A673 (cell line): ENCODE measurements at regions not wholly inside any gene's neighbourhood (a gene's known extent, or its start where the extent isn't known, plus 50 kb on each side); places are given as distances from the start of the nearest gene placed in this dataset.

ENCODE experiments used
- BruUV-seq: library from RNA; stranded (reverse); fragments of 400-500 nt; replicated peaks from 2 replicates; lab custom pipeline; 2021; lab: Mats Ljungman, UMichigan
- CTCF ChIA-PET: fragments of 300-600 bp; sonication (Branson Sonifier 250); formaldehyde crosslinking; loops from one replicate; lab custom pipeline; 2022; ENCODE audit warnings: antibody characterized with exemption; lab: Charles Lee
- POLR2A ChIA-PET: fragments of 300-600 bp; sonication (Branson Sonifier 250); formaldehyde crosslinking; loops from one replicate; lab custom pipeline; 2022; ENCODE audit warnings: antibody characterized with exemption; ENCODE audit not compliant: low non-redundant PET; lab: Charles Lee
- DNase-seq: peaks from one replicate; pipeline ENCODE4 v3.0.0-alpha.2; 2015; ENCODE audit warnings: low spot score
- H3K27ac ChIP-seq: fragments of 200-600 bp; sonication (generic); 2 replicates; pipeline ENCODE4 v1.5.1; 2016; ENCODE audit warnings: mixed run types, low read depth, mild to moderate bottlenecking, mixed read lengths, antibody characterized with exemption, low read length; ENCODE audit not compliant: poor library complexity, severe bottlenecking
- H3K27me3 ChIP-seq: fragments of 200-600 bp; sonication (generic); replicated peaks from 2 replicates; pipeline ENCODE4 v1.6.1; 2017; ENCODE audit warnings: mixed run types, low read depth, mild to moderate bottlenecking, mixed read lengths, antibody characterized with exemption, low read length; ENCODE audit not compliant: insufficient read depth, poor library complexity
- H3K36me3 ChIP-seq: fragments of 200-600 bp; sonication (generic); 2 replicates; pipeline ENCODE4 v1.6.1; 2016; ENCODE audit warnings: mixed run types, mild to moderate bottlenecking, mixed read lengths, antibody characterized with exemption, low read length; ENCODE audit not compliant: insufficient read depth, poor library complexity, severe bottlenecking
- H3K4me1 ChIP-seq: fragments of 200-600 bp; sonication (generic); 2 replicates; pipeline ENCODE4 v1.6.1; 2017; ENCODE audit warnings: mixed run types, mild to moderate bottlenecking, mixed read lengths, antibody characterized with exemption, low read length; ENCODE audit not compliant: insufficient read depth, poor library complexity, severe bottlenecking
- H3K4me3 ChIP-seq: fragments of 200-600 bp; sonication (generic); 2 replicates; pipeline ENCODE4 v1.5.1; 2016; ENCODE audit warnings: low read depth, mixed run types, mild to moderate bottlenecking, mixed read lengths, low read length; ENCODE audit not compliant: poor library complexity, severe bottlenecking
- H3K9me3 ChIP-seq: fragments of 200-600 bp; sonication (generic); 2 replicates; pipeline ENCODE4 v1.6.1; 2016; ENCODE audit warnings: mixed run types, low read depth, mild to moderate bottlenecking, mixed read lengths, antibody characterized with exemption, low read length; ENCODE audit not compliant: poor library complexity, severe bottlenecking
- EZH2 ChIP-seq: fragments of 200-600 bp; sonication (generic); IDR thresholded peaks from 2 replicates; pipeline ENCODE4 v1.6.1; 2017; ENCODE audit warnings: borderline replicate concordance, low read depth, mild to moderate bottlenecking, mixed read lengths, antibody characterized with exemption, low read length; ENCODE audit not compliant: poor library complexity, severe bottlenecking
- intact Hi-C: fragments of 100-400 bp; cut with micrococcal nuclease; formaldehyde crosslinking; loops from one replicate; pipeline ENCODE4 v1.10.0; 2022; ENCODE audit not compliant: unreplicated experiment
- TF ChIP-seq, protein P1 (sequence below): fragments of 300-800, 200-600 bp; sonication (generic); conservative IDR thresholded peaks from 2 replicates; pipeline ENCODE4 v1.5.1; 2017; ENCODE audit warnings: low read depth, mild to moderate bottlenecking, antibody characterized with exemption, low read length, moderate library complexity, mixed read lengths

DNA sequence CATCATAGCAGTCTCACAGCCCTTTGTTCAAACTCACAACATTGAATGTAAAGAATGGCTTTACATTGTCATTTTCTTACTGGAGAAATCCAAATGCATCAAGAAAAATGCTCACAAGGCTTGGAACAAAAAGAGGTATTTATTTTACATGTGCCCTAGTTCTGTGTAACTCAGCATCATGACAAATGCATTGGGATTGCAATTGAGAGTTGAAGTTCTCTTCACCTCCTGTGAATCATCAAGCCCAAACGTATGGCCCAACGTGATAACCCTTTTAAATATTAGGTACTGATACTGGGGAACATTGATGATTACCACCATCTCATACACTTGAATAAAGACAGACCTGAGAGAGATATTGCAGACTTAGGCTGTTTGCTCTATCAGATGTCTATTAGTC is 61.6 kb downstream of the GASK1B start:
- DNase-seq = no peak
- Histone ChIP-seq H3K27me3 (no peaks in the 10 kb centered on the region), H3K36me3 (no peaks in the 10 kb centered on the region), H3K4me1 (no peaks in the 10 kb centered on the region), H3K4me3 (no peak overlapping the region), H3K9me3 (no peaks in the 10 kb centered on the region), H3K27ac (no peak overlapping the region)
- POLR2A ChIA-PET = no interaction called here
- intact Hi-C loops = no loop called here
- BruUV-seq = no TSS peak
- CTCF ChIA-PET = no interaction called here
- TF ChIP-seq, protein P1, sequence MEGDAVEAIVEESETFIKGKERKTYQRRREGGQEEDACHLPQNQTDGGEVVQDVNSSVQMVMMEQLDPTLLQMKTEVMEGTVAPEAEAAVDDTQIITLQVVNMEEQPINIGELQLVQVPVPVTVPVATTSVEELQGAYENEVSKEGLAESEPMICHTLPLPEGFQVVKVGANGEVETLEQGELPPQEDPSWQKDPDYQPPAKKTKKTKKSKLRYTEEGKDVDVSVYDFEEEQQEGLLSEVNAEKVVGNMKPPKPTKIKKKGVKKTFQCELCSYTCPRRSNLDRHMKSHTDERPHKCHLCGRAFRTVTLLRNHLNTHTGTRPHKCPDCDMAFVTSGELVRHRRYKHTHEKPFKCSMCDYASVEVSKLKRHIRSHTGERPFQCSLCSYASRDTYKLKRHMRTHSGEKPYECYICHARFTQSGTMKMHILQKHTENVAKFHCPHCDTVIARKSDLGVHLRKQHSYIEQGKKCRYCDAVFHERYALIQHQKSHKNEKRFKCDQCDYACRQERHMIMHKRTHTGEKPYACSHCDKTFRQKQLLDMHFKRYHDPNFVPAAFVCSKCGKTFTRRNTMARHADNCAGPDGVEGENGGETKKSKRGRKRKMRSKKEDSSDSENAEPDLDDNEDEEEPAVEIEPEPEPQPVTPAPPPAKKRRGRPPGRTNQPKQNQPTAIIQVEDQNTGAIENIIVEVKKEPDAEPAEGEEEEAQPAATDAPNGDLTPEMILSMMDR = no peak
- TF ChIP-seq EZH2 = no peak

DNA sequence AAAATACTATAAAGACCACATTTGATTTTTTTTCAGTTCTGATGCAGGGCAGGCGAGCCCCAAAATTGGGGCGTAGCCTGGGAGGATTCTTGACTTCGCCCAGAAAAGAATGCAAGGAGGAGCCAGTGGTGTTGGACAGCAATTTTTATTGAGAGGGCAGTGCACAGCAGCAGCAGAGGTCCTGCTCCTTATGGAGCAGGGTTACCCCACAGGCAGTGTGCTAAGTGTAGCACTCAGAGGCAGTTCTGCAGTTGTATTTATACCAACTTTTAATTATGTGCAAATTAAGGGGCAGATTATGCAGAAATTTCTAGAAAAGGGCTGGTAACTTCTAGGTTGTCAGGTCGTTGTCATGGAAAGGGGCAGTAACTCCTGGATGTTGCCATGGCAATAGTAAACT is 69.9 kb downstream of the GASK1B start:
- Histone ChIP-seq H3K4me3 (no peak overlapping the region), H3K36me3 (no peaks in the 10 kb centered on the region), H3K27ac (no peak overlapping the region), H3K27me3 (no peaks in the 10 kb centered on the region), H3K4me1 (no peaks in the 10 kb centered on the region), H3K9me3 (no peaks in the 10 kb centered on the region)
- POLR2A ChIA-PET = no interaction called here
- DNase-seq = no peak
- intact Hi-C loops = no loop called here
- TF ChIP-seq, protein P1 = no peak
- no peak for TF ChIP-seq EZH2
- BruUV-seq = no TSS peak
- CTCF ChIA-PET = no interaction called here

DNA sequence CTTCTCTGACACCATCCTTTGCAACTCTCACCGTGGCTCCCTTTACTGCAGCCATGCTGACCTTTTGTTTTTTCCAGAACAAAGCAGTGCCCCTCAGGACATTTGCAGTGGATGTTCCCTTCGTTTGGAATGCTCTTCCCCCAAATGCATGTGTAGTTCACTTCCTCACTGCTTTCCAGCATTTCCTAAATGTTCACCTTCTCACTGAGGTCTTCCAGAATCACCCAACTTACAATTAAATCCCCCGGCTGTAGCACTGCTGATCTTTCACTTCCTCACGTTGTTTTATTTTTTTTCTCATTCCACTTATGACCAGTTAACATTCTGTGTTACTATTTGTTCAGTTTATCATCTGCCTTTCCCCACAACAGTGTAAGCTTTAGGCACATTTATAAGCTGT is 73.1 kb downstream of the GASK1B start:
- H3K27ac ChIP-seq = no peak overlapping the region
- no peaks in the 10 kb centered on the region for H3K9me3 ChIP-seq
- no peaks in the 10 kb centered on the region for H3K4me1 ChIP-seq
- H3K4me3 ChIP-seq = no peak overlapping the region
- H3K27me3 ChIP-seq = no peaks in the 10 kb centered on the region
- no peak for TF ChIP-seq EZH2
- TF ChIP-seq, protein P1 = no peak
- BruUV-seq = no TSS peak
- H3K36me3 ChIP-seq = no peaks in the 10 kb centered on the region
- ChIA-PET CTCF (no interaction called here), POLR2A (no interaction called here)
- DNase-seq = no peak
- intact Hi-C loops = no loop called here

DNA sequence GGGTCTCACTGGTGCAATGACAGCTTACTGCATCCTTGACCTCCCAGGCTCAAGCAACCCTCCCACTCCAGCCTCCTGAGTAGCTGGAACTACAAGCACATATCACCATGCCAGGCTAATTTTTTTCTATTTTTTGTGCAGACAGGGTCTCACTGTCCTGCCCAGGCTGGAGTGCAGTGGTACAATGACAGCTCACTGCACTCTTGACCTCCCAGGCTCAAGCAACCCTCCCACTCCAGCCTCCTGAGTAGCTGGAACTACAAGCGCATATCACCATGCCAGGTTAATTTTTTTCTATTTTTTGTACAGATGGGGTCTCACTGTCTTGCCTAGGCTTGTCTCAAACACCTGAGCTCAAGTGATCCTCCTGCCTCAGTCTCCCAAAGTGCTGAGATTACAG is 74.0 kb downstream of the GASK1B start:
- intact Hi-C loops = no loop called here
- POLR2A ChIA-PET = no interaction called here

More for the DNA sequence above, 74.0 kb downstream of the GASK1B start:
- BruUV-seq = no TSS peak
- no peaks in the 10 kb centered on the region for H3K36me3 ChIP-seq
- no peak overlapping the region for H3K4me3 ChIP-seq
- no peak for DNase-seq
- TF ChIP-seq, protein P1 = no peak
- TF ChIP-seq EZH2 = no peak
- no peak overlapping the region for H3K27ac ChIP-seq
- H3K9me3 ChIP-seq = no peaks in the 10 kb centered on the region
- CTCF ChIA-PET = no interaction called here
- H3K27me3 ChIP-seq = no peaks in the 10 kb centered on the region
- H3K4me1 ChIP-seq = no peaks in the 10 kb centered on the region
